Endothelial cell of umbilical vein (primary cell): ENCODE measurements at regions not wholly inside any gene's neighbourhood (a gene's known extent, or its start where the extent isn't known, plus 50 kb on each side); places are given as distances from the start of the nearest gene placed in this dataset.
"Not testable (repeated sequence)": the region's sequence is repeated elsewhere in the genome, so short reads cannot be mapped to it uniquely, and the experiment has no call there.

ENCODE experiments used
- BruUV-seq: library from RNA; stranded (reverse); fragments of 400-500 nt; replicated peaks from 2 replicates; lab custom pipeline; 2021; lab: Mats Ljungman, UMichigan
- CTCF ChIA-PET: fragments of 300-600, 350-600 bp; sonication (Branson Sonifier 250); formaldehyde crosslinking; loops from one replicate; lab custom pipeline; 2021; ENCODE audit warnings: antibody characterized with exemption, inconsistent platforms; lab: Charles Lee
- POLR2A ChIA-PET: fragments of 300-600, 350-600 bp; sonication (Branson Sonifier 250); formaldehyde crosslinking; loops from one replicate; lab custom pipeline; 2021; ENCODE audit warnings: antibody characterized with exemption, inconsistent platforms; lab: Charles Lee
- DNase-seq: peaks from one replicate; pipeline ENCODE4 v3.0.0-alpha.2; 2011; ENCODE audit warnings: low read depth, low spot score
- FAIRE-seq: peaks from 2 replicates; lab custom pipeline; 2011; peaks lifted over from hg19 to GRCh38; lab: Jason Lieb, UNC
- H2AFZ ChIP-seq: 2 replicates; pipeline ENCODE4 v1.6.0; 2012; ENCODE audit warnings: low read depth, low read length, control low read depth, inconsistent platforms
- H3K27ac ChIP-seq: 2 replicates; pipeline ENCODE4 v1.5.1; 2011; ENCODE audit warnings: low read depth, mild to moderate bottlenecking, control low read depth, low read length, moderate library complexity; ENCODE audit not compliant: insufficient read depth
- H3K27me3 ChIP-seq, 2 experiments: 2 replicates each; pipeline versions ENCODE4 v1.6.0 to v1.6.1; 2011; ENCODE audit warnings: low read length in 2 of 2, mixed read lengths in 1 of 2; ENCODE audit not compliant: control insufficient read depth in 2 of 2, insufficient read depth in 2 of 2
- H3K36me3 ChIP-seq, 2 experiments: 2 replicates in 1 of 2; 3 replicates in 1 of 2; pipeline ENCODE4 v1.5.1; 2011; ENCODE audit warnings: low read length in 2 of 2, mild to moderate bottlenecking in 1 of 2, moderate library complexity in 1 of 2; ENCODE audit not compliant: control insufficient read depth in 2 of 2, insufficient read depth in 2 of 2; ENCODE audit errors: extremely low read depth in 1 of 2
- H3K4me1 ChIP-seq: 3 replicates; pipeline ENCODE4 v1.5.1; 2011; ENCODE audit warnings: mild to moderate bottlenecking, low read length; ENCODE audit not compliant: control insufficient read depth, insufficient read depth; ENCODE audit errors: extremely low read depth
- H3K4me2 ChIP-seq: 2 replicates; pipeline ENCODE4 v1.6.1; 2011; ENCODE audit warnings: low read length, control low read depth, mixed read lengths; ENCODE audit not compliant: insufficient read depth
- H3K4me3 ChIP-seq, 3 experiments: fragments of 200-600 bp in 1 of 3; sonication (generic), shearing (Covaris generic) in 1 of 3; replicated peaks in 1 of 3; 2 replicates each; pipeline ENCODE4 v1.5.1; 2011 to 2016; ENCODE audit warnings: control low read depth in 3 of 3, low read length in 3 of 3, mild to moderate bottlenecking in 2 of 3, inconsistent platforms in 1 of 3, low read depth in 1 of 3, moderate library complexity in 1 of 3; ENCODE audit not compliant: insufficient read depth in 1 of 3
- H3K79me2 ChIP-seq: 2 replicates; pipeline ENCODE4 v1.6.0; 2012; ENCODE audit warnings: low read length, inconsistent platforms; ENCODE audit not compliant: control insufficient read depth, insufficient read depth
- H3K9ac ChIP-seq: replicated peaks from 2 replicates; pipeline ENCODE3; 2011; ENCODE audit warnings: low read length, control low read depth; ENCODE audit not compliant: insufficient read depth; ENCODE audit errors: extremely low read depth
- H3K9me1 ChIP-seq: replicated peaks from 3 replicates; pipeline ENCODE4 v1.6.0; 2011; ENCODE audit warnings: mild to moderate bottlenecking, low read length; ENCODE audit not compliant: control insufficient read depth, insufficient read depth; ENCODE audit errors: extremely low read depth
- H3K9me3 ChIP-seq: replicated peaks from 2 replicates; pipeline ENCODE4 v1.5.1; 2012; ENCODE audit warnings: low read length, inconsistent platforms; ENCODE audit not compliant: control insufficient read depth, insufficient read depth
- H4K20me1 ChIP-seq: replicated peaks from 2 replicates; pipeline ENCODE3; 2011; ENCODE audit warnings: mild to moderate bottlenecking, low read length; ENCODE audit not compliant: control insufficient read depth, insufficient read depth; ENCODE audit errors: extremely low read depth
- CTCF ChIP-seq, 2 donors: IDR thresholded peaks; 1 replicate in 1 of 2; 2 replicates in 1 of 2; pipeline ENCODE4 v1.5.1; 2011; ENCODE audit warnings: low read length in 2 of 2, mild to moderate bottlenecking in 2 of 2, moderate library complexity in 2 of 2, control low read depth in 1 of 2, inconsistent platforms in 1 of 2, low read depth in 1 of 2; ENCODE audit not compliant: insufficient read depth in 1 of 2; ENCODE audit errors: extremely low read depth in 1 of 2
- EZH2 ChIP-seq: IDR thresholded peaks from 2 replicates; pipeline ENCODE4 v1.6.1; 2012; ENCODE audit warnings: borderline replicate concordance, low read depth, mild to moderate bottlenecking, moderate library complexity, low read length, inconsistent platforms; ENCODE audit not compliant: severe bottlenecking
- FOS ChIP-seq: IDR thresholded peaks from 2 replicates; pipeline ENCODE4 v1.6.1; 2011; ENCODE audit warnings: mild to moderate bottlenecking, low read length, moderate library complexity, borderline replicate concordance; ENCODE audit not compliant: insufficient read depth
- GATA2 ChIP-seq: IDR thresholded peaks from 2 replicates; pipeline ENCODE4 v1.7.0; 2011; ENCODE audit warnings: low read depth, mild to moderate bottlenecking, moderate library complexity, mixed read lengths, low read length; ENCODE audit not compliant: insufficient read length, insufficient read depth
- JUN ChIP-seq: IDR thresholded peaks from 2 replicates; pipeline ENCODE4 v1.6.1; 2011; ENCODE audit warnings: borderline replicate concordance, low read depth; ENCODE audit not compliant: insufficient read length, insufficient read depth
- MAX ChIP-seq: IDR thresholded peaks from 2 replicates; pipeline ENCODE4 v1.6.1; 2011; ENCODE audit not compliant: insufficient read depth, insufficient read length
- MYC ChIP-seq: IDR thresholded peaks from one replicate; pipeline ENCODE4 v1.6.1; 2011; ENCODE audit warnings: mild to moderate bottlenecking, low read depth, low read length
- POLR2A ChIP-seq: IDR thresholded peaks from 2 replicates; pipeline ENCODE4 v1.6.1; 2012; ENCODE audit warnings: low read depth, mild to moderate bottlenecking, control low read depth, low read length
- POLR2AphosphoS5 ChIP-seq: IDR thresholded peaks from 2 replicates; pipeline ENCODE4 v1.6.1; 2012; ENCODE audit warnings: low read depth, mild to moderate bottlenecking, control low read depth, low read length, moderate library complexity; ENCODE audit not compliant: insufficient read depth
- dilution Hi-C: fragments of 300-500 bp; cut with MboI; formaldehyde crosslinking; loops from one replicate; pipeline ENCODE4 v1.15.0; 2019; ENCODE audit warnings: low sequenced_read_pairs; ENCODE audit not compliant: extremely low pct_ligation_motif_present
- intact Hi-C: fragments of 100-400 bp; cut with micrococcal nuclease; formaldehyde crosslinking; loops from one replicate; pipeline ENCODE4 v1.10.0; 2022

GRCh38 chr1:233472796-233473195 lies 141.1 kb upstream of the KCNK1 start:
- H3K4me3 ChIP-seq, FAIRE-seq, H3K4me1 ChIP-seq, H3K9me3 ChIP-seq, intact Hi-C loops, H3K27me3 ChIP-seq, H3K36me3 ChIP-seq, H2AFZ ChIP-seq, H3K79me2 ChIP-seq, H3K9ac ChIP-seq, dilution Hi-C loops, H3K4me2 ChIP-seq, H3K27ac ChIP-seq, BruUV-seq, H3K9me1 ChIP-seq, DNase-seq, POLR2A ChIA-PET, H4K20me1 ChIP-seq, CTCF ChIA-PET: not testable (repeated sequence)

DNA sequence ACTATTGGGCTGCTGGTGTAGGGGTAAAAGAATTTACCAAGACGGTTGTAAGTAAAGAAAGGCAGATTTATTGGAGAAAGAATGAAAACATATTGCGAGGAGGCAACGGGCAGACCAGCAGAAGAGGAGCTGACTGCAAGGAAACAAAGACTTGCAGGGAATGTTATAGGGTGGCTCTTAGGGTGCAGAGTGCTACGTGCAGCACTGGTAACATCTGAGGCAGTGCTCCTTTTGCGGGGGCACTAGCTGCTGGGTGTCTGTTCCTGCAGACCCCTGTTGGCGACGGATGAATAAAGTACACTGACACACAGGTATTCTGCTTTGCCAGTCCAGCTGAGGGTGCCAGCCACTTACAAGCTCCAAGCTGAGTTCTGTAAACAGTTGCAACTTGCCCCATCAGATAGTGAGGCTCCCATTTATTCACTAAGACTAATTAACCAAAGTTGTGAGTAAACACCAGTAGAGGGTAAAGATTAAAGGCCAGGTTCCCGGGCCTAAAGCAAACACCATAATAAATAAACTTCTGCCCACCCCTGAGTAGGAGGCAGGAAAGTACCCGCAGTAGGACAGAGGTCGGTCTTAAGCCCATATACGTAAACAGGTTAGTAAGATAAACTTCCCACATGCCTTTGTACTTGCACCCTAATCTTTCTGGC lies 140.2 kb upstream of the KCNK1 start:
- TF ChIP-seq POLR2A (no peak), MYC (no peak), EZH2 (no peak), MAX (no peak), GATA2 (no peak), JUN (no peak), CTCF (IDR thresholded peaks at IDR 0.05; ENCODE audit: extremely low read depth in 1 of 2, insufficient read depth in 1 of 2, low read depth in 1 of 2, low read length in 2 of 2) (no peak), FOS (no peak), POLR2AphosphoS5 (no peak)
- no peaks in the 10 kb centered on the region for H3K27me3 ChIP-seq
- H4K20me1 ChIP-seq, result no peaks in the 10 kb centered on the region
- no peaks in the 10 kb centered on the region for H3K36me3 ChIP-seq
- H3K4me1 ChIP-seq, result no peaks in the 10 kb centered on the region
- H2AFZ ChIP-seq, result no peak overlapping the region
- BruUV-seq, result no TSS peak
- no peak overlapping the region for H3K9ac ChIP-seq
- CTCF ChIA-PET, result no interaction called here
- H3K27ac ChIP-seq, result no peak overlapping the region
- H3K4me3 ChIP-seq, result no peak overlapping the region
- no peaks in the 10 kb centered on the region for H3K9me1 ChIP-seq
- intact Hi-C loops (no loop called here), dilution Hi-C loops (no loop called here)
- FAIRE-seq, result no peak
- H3K9me3 ChIP-seq, result no peaks in the 10 kb centered on the region
- POLR2A ChIA-PET, result no interaction called here
- H3K4me2 ChIP-seq, result no peak overlapping the region
- no peak for DNase-seq
- H3K79me2 ChIP-seq, result no peaks in the 10 kb centered on the region
